CD4-positive, alpha-beta T cell (primary cell): ENCODE measurements at regions not wholly inside any gene's neighbourhood (a gene's known extent, or its start where the extent isn't known, plus 50 kb on each side); places are given as distances from the start of the nearest gene placed in this dataset.

ENCODE experiments used
- ATAC-seq: fragments of 200-7000 bp; cut with Tn5 transposase; one replicate; pipeline ENCODE4 v1.10.0; 2022; ENCODE audit warnings: mild to moderate bottlenecking; ENCODE audit not compliant: poor library complexity
- CTCF ChIA-PET: fragments of 350-600 bp; sonication (Branson Sonifier 250); formaldehyde crosslinking; loops from one replicate; lab custom pipeline; 2021; ENCODE audit warnings: antibody characterized with exemption, inconsistent platforms; lab: Charles Lee
- POLR2A ChIA-PET: fragments of 350-600 bp; sonication (Branson Sonifier 250); formaldehyde crosslinking; loops from one replicate; lab custom pipeline; 2021; ENCODE audit warnings: antibody characterized with exemption, inconsistent platforms; lab: Charles Lee
- DNase-seq, 14 experiments: peaks; one replicate each; pipeline ENCODE4 v3.0.0-alpha.2; 2013 to 2020; ENCODE audit warnings: mixed read lengths in 2 of 14
- H3K27ac ChIP-seq, 2 donors: one replicate each; pipeline versions ENCODE4 v1.5.1 to v1.7.0; 2013; ENCODE audit warnings: low read length in 2 of 2, low read depth in 1 of 2, mild to moderate bottlenecking in 1 of 2
- H3K27me3 ChIP-seq, 2 experiments: 1 replicate in 1 of 2; 2 replicates in 1 of 2; pipeline versions ENCODE4 v1.6.1 to v1.7.0; 2013; ENCODE audit warnings: low read length in 2 of 2, control low read depth in 1 of 2, mild to moderate bottlenecking in 1 of 2, moderate library complexity in 1 of 2; ENCODE audit not compliant: insufficient read depth in 2 of 2, control insufficient read depth in 1 of 2
- H3K36me3 ChIP-seq: one replicate; pipeline ENCODE4 v1.6.1; 2013; ENCODE audit warnings: low read length, control low read depth; ENCODE audit not compliant: insufficient read depth
- H3K4me1 ChIP-seq: one replicate; pipeline ENCODE4 v1.6.1; 2013; ENCODE audit warnings: low read length, control low read depth; ENCODE audit not compliant: insufficient read depth
- H3K4me3 ChIP-seq: one replicate; pipeline ENCODE4 v1.5.1; 2013; ENCODE audit warnings: mild to moderate bottlenecking, low read length, moderate library complexity
- H3K9me3 ChIP-seq, 2 experiments: 1 replicate in 1 of 2; 2 replicates in 1 of 2; pipeline versions ENCODE4 v1.6.1 to v1.7.0; 2013; ENCODE audit warnings: low read length in 2 of 2, mild to moderate bottlenecking in 2 of 2, control low read depth in 1 of 2, moderate library complexity in 1 of 2; ENCODE audit not compliant: control insufficient read depth in 1 of 2, insufficient read depth in 1 of 2
- H3K27ac Mint-ChIP-seq: one replicate; pipeline ENCODE4 v1.8.0; 2020; ENCODE audit warnings: mixed read lengths
- H3K27me3 Mint-ChIP-seq: one replicate; pipeline ENCODE4 v1.8.0; 2021; ENCODE audit warnings: mixed read lengths
- H3K36me3 Mint-ChIP-seq: one replicate; pipeline ENCODE4 v1.8.0; 2021; ENCODE audit warnings: low read depth, mixed read lengths
- H3K4me1 Mint-ChIP-seq: one replicate; pipeline ENCODE4 v1.8.0; 2021; ENCODE audit warnings: low read depth, mixed read lengths
- H3K4me3 Mint-ChIP-seq: one replicate; pipeline ENCODE4 v1.8.0; 2020; ENCODE audit warnings: mild to moderate bottlenecking, mixed read lengths
- H3K9me3 Mint-ChIP-seq: one replicate; pipeline ENCODE4 v1.8.0; 2020; ENCODE audit warnings: mixed read lengths
- intact Hi-C, 2 experiments: fragments of 100-400 bp; cut with DNase I in 1 of 2; cut with micrococcal nuclease in 1 of 2; formaldehyde crosslinking; loops; one replicate each; pipeline versions ENCODE4 v1.15.1 to v1.9.0; 2023 to 2025; cut with DNase I, micrococcal nuclease
- TF ChIP-seq, protein P1 (sequence below): fragments of 200-600 bp; IDR thresholded peaks from one replicate; pipeline ENCODE4 v1.8.0; 2022; ENCODE audit warnings: antibody characterized with exemption, mild to moderate bottlenecking

DNA sequence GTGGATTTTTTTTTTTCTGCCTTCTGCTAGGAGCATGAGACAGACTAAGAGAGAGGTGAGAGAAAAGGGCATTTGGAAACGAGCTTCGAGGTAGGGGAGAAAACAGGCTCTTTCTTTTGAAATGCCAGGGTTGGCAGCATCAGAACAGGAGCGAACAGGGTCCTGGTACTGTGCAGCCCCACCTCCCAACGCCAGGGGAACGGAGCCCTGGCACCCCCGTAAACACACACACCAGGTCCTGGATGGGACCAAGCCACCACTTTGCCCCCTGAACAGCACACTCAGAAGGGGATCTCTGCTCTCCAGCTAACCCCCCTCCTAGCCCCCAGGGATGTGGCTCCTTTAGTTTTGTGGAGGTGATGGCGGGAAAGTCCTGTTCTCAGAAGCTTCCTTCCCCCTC lies 127.1 kb downstream of the CTTN start:
- TF ChIP-seq, protein P1, sequence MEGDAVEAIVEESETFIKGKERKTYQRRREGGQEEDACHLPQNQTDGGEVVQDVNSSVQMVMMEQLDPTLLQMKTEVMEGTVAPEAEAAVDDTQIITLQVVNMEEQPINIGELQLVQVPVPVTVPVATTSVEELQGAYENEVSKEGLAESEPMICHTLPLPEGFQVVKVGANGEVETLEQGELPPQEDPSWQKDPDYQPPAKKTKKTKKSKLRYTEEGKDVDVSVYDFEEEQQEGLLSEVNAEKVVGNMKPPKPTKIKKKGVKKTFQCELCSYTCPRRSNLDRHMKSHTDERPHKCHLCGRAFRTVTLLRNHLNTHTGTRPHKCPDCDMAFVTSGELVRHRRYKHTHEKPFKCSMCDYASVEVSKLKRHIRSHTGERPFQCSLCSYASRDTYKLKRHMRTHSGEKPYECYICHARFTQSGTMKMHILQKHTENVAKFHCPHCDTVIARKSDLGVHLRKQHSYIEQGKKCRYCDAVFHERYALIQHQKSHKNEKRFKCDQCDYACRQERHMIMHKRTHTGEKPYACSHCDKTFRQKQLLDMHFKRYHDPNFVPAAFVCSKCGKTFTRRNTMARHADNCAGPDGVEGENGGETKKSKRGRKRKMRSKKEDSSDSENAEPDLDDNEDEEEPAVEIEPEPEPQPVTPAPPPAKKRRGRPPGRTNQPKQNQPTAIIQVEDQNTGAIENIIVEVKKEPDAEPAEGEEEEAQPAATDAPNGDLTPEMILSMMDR: no peak
- peaks cover 0 to 19% of the 10 kb centered on the region in 2 experiments for H3K9me3 ChIP-seq
- H3K4me1 Mint-ChIP-seq: no peaks in the 10 kb centered on the region
- H3K4me1 ChIP-seq: no peaks in the 10 kb centered on the region
- DNase-seq (no peak), ATAC-seq (no peak)
- peaks cover 25% of the 10 kb centered on the region for H3K27me3 Mint-ChIP-seq
- H3K27me3 ChIP-seq: peaks cover 11 to 15% of the 10 kb centered on the region in 2 experiments
- ChIA-PET CTCF (no interaction called here), POLR2A (no interaction called here)
- H3K36me3 Mint-ChIP-seq: no peaks in the 10 kb centered on the region
- no peak overlapping the region for H3K4me3 Mint-ChIP-seq
- intact Hi-C loops: no loop called here
- H3K36me3 ChIP-seq: no peaks in the 10 kb centered on the region
- H3K27ac ChIP-seq: no peak overlapping the region
- H3K4me3 ChIP-seq: no peak overlapping the region
- H3K9me3 Mint-ChIP-seq: no peaks in the 10 kb centered on the region
- H3K27ac Mint-ChIP-seq: no peak overlapping the region

DNA sequence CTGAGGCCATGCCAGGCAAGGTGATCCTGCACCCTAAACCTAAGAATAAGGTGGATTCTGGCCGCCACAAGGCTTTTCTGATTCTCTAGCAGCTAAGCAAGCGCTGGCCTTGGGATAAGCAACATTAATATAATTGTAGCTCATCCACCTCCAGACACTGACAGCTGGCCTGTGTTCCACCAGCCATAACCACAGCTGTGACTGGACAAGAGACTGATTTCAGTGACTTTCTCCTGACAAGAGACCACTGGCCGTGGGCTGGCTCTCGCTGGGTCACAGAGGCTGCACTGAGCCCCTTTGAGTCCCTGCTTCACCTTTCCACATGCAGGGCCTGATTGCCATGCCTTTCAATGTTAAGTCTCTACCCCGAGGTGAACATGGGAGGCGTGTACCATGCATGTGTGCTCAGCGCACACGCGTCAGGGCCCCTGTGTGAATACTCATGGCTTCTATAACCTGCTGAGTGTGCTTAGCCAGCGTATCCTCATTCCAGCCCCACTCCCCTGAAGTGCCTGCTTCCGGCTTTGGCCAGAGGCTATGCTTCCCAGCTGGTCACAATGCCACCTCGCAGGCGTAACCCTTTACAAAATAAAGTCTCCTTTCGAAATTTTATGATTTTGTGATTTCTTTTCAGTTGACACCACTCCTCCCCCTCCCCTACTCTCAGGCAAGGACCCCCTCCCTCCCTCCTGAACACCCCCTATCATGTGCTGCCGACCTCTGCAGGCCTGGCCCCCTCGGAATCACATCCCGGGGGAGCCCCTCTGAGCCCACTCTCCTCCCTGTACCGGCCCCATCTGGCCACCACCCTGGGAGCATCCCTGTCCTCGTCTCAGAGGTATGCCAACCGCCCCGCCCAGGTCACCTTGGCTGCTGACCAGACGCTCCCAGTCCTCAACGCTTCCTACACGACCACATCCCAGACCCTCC lies 128.1 kb downstream of the CTTN start:
- H3K27me3 ChIP-seq: peaks cover 11 to 15% of the 10 kb centered on the region in 2 experiments
- no peaks in the 10 kb centered on the region for H3K4me1 ChIP-seq
- no peak for ATAC-seq
- DNase-seq: no peak
- no peaks in the 10 kb centered on the region for H3K36me3 ChIP-seq
- POLR2A ChIA-PET: no interaction called here
- no peak overlapping the region for H3K4me3 Mint-ChIP-seq
- no peaks in the 10 kb centered on the region for H3K9me3 Mint-ChIP-seq
- H3K27me3 Mint-ChIP-seq: peaks cover 18% of the 10 kb centered on the region
- H3K9me3 ChIP-seq: peaks cover 0 to 20% of the 10 kb centered on the region in 2 experiments
- H3K36me3 Mint-ChIP-seq: no peaks in the 10 kb centered on the region
- CTCF ChIA-PET: interaction anchor here (0.5 kb wide), 1 partner anchor 141 kb away, joined by 5 read pairs; no protein-coding TSS in a partner anchor
- intact Hi-C loops: no loop called here
- no peaks in the 10 kb centered on the region for H3K4me1 Mint-ChIP-seq
- no peak overlapping the region for H3K27ac ChIP-seq
- H3K27ac Mint-ChIP-seq: no peak overlapping the region
- H3K4me3 ChIP-seq: no peak overlapping the region
- TF ChIP-seq, protein P1: no peak

DNA sequence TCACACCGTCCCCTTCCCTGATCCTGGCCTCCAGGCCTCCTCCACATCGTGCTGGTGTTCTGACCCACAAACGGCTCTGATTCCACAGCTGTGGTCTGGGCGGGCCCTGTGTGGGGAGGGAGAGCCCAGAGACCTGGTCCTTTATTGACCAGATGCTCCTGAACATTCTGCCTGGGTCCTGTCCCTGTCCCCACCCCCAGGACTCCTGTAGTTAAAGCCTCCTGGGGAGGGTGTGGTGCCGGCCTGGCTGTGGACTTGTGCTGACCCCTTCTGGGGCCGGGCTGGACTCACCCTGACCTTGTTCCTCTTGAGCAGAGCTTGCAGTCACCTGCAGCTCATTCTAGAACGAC lies 128.7 kb downstream of the CTTN start:
- DNase-seq (no peak), ATAC-seq (no peak)
- H3K4me1 ChIP-seq: no peaks in the 10 kb centered on the region
- peaks cover 8 to 10% of the 10 kb centered on the region in 2 experiments for H3K27me3 ChIP-seq
- ChIA-PET POLR2A (no interaction called here), CTCF (no interaction called here)
- no peaks in the 10 kb centered on the region for H3K36me3 ChIP-seq
- H3K4me3 Mint-ChIP-seq: no peak overlapping the region
- H3K27ac ChIP-seq: no peak overlapping the region
- H3K27me3 Mint-ChIP-seq: peaks cover 12% of the 10 kb centered on the region
- no peaks in the 10 kb centered on the region for H3K9me3 Mint-ChIP-seq
- intact Hi-C loops: no loop called here
- H3K27ac Mint-ChIP-seq: no peak overlapping the region
- TF ChIP-seq, protein P1: no peak
- no peak overlapping the region for H3K4me3 ChIP-seq
- peaks cover 0 to 23% of the 10 kb centered on the region in 2 experiments for H3K9me3 ChIP-seq
- no peaks in the 10 kb centered on the region for H3K4me1 Mint-ChIP-seq
- H3K36me3 Mint-ChIP-seq: no peaks in the 10 kb centered on the region
